ENCODE measurements at regions not wholly inside any gene's neighbourhood (a gene's known extent, or its start where the extent isn't known, plus 50 kb on each side); places are given as distances from the start of the nearest gene placed in this dataset.

GRCh38 chr12:75859868-75860267 lies 171.7 kb downstream of the PHLDA1 start:
- BruUV-seq (replicated peaks), result no TSS peak
- CTCF ChIA-PET (ENCODE audit: low intra/inter-chr PET ratio), result no interaction called here

GRCh38 chr12:75856235-75856634 lies 175.3 kb downstream of the PHLDA1 start:
- DNase-seq (ENCODE audit: extremely low read depth in 1 of 4, low spot score in 3 of 4) (no peak), ATAC-seq (no peak), FAIRE-seq (no peak)
- Histone ChIP-seq H3K4me2 (ENCODE audit: insufficient read depth, low read length) (no peak overlapping the region), H3K27ac (ENCODE audit: extremely low read depth, low read depth, low read length) (no peak overlapping the region), H3K4me1 (replicated peaks in 1 of 2; ENCODE audit: control insufficient read depth in 2 of 2, insufficient read depth in 2 of 2, low read length in 2 of 2) (no peaks in the 10 kb centered on the region; a peak in 1 of 5 replicates), H2AFZ (ENCODE audit: low read depth, low read length) (no peak overlapping the region), H3K4me3 (no peak overlapping the region), H3K79me2 (ENCODE audit: control insufficient read depth, insufficient read depth, low read length) (no peaks in the 10 kb centered on the region), H3K9me1 (ENCODE audit: control insufficient read depth, insufficient read depth, low read length) (no peaks in the 10 kb centered on the region), H3K36me3 (ENCODE audit: control insufficient read depth, insufficient read depth, low read length) (no peaks in the 10 kb centered on the region), H3K9ac (ENCODE audit: insufficient read depth in 1 of 2, low read depth in 2 of 2, low read length in 2 of 2) (no peak overlapping the region), H4K20me1 (replicated peaks; ENCODE audit: control insufficient read depth, insufficient read depth, low read length) (no peaks in the 10 kb centered on the region; the same call in 1 of the 2 replicates), H3K9me3 (replicated peaks; ENCODE audit: control insufficient read depth, insufficient read depth, low read depth, low read length) (no peaks in the 10 kb centered on the region), H3K27me3 (ENCODE audit: control insufficient read depth in 2 of 2, insufficient read depth in 2 of 2, low read length in 2 of 2) (peaks cover 5% of the 10 kb centered on the region in 2 experiments; a peak in 3 of 5 replicates)
- ChIA-PET POLR2A (interaction anchor here (0.6 kb wide), 2 partner anchors 16 to 286 kb away, joined by 3 read pairs; no protein-coding TSS in a partner anchor), CTCF (ENCODE audit: low intra/inter-chr PET ratio) (no interaction called here)
- WGBS (ENCODE audit: insufficient coverage, low coverage, missing lambda C conversion rate), result 0% methylated on average over 1 of the region's 1 CpG
- TF ChIP-seq TCF3 (CRISPR knock-in tag; IDR thresholded peaks at IDR 0.05), result peak; percentile 44; the same call in 1 of the 2 replicates
- TF ChIP-seq MNT (conservative IDR thresholded peaks at IDR 0.05), result no peak
- no peak for TF ChIP-seq BRF1 (IDR thresholded peaks at IDR 0.05; ENCODE audit: borderline replicate concordance, extremely low read depth, insufficient read length)
- intact Hi-C loops (cut with micrococcal nuclease), result no loop called here
- in situ Hi-C loops (cut with MboI), result no loop called here
- BruUV-seq (replicated peaks), result no TSS peak

More at GRCh38 chr12:75859868-75860267, 171.7 kb downstream of the PHLDA1 start:
- TF ChIP-seq ELF2 (CRISPR knock-in tag; IDR thresholded peaks at IDR 0.05) (no peak), MXI1 (IDR thresholded peaks at IDR 0.05; ENCODE audit: low read depth, low read length) (no peak), ERF (CRISPR knock-in tag; IDR thresholded peaks at IDR 0.05) (no peak), USF1 (CRISPR knock-in tag; IDR thresholded peaks at IDR 0.05) (no peak), CHD2 (IDR thresholded peaks at IDR 0.05; ENCODE audit: low read depth, low read length) (no peak), ZNF408 (CRISPR knock-in tag; IDR thresholded peaks at IDR 0.05; ENCODE audit: low read depth) (no peak), FIP1L1 (IDR thresholded peaks at IDR 0.05; ENCODE audit: low read depth, low read length, poor library complexity, severe bottlenecking) (no peak), PPARD (CRISPR knock-in tag; IDR thresholded peaks at IDR 0.05) (no peak), ZBTB8A (IDR thresholded peaks at IDR 0.05; ENCODE audit: partially characterized antibody) (no peak)
- Histone ChIP-seq H2AFZ (ENCODE audit: low read depth, low read length) (no peak overlapping the region), H3K9ac (ENCODE audit: insufficient read depth in 1 of 2, low read depth in 2 of 2, low read length in 2 of 2) (no peak overlapping the region), H3K4me2 (ENCODE audit: insufficient read depth, low read length) (no peak overlapping the region), H3K9me1 (ENCODE audit: control insufficient read depth, insufficient read depth, low read length) (no peaks in the 10 kb centered on the region), H3K27ac (ENCODE audit: extremely low read depth, low read depth, low read length) (no peak overlapping the region), H3K36me3 (ENCODE audit: control insufficient read depth, insufficient read depth, low read length) (no peaks in the 10 kb centered on the region), H3K9me3 (replicated peaks; ENCODE audit: control insufficient read depth, insufficient read depth, low read depth, low read length) (no peaks in the 10 kb centered on the region), H3K79me2 (ENCODE audit: control insufficient read depth, insufficient read depth, low read length) (no peaks in the 10 kb centered on the region), H3K4me3 (no peak overlapping the region), H3K4me1 (replicated peaks in 1 of 2; ENCODE audit: control insufficient read depth in 2 of 2, insufficient read depth in 2 of 2, low read length in 2 of 2) (no peaks in the 10 kb centered on the region; a peak in 1 of 5 replicates), H3K27me3 (ENCODE audit: control insufficient read depth in 2 of 2, insufficient read depth in 2 of 2, low read length in 2 of 2) (no peaks in the 10 kb centered on the region), H4K20me1 (replicated peaks; ENCODE audit: control insufficient read depth, insufficient read depth, low read length) (no peaks in the 10 kb centered on the region; the same call in 1 of the 2 replicates)
- FAIRE-seq, result no peak
- ATAC-seq, result no peak
- POLR2A ChIA-PET, result no interaction called here
- intact Hi-C loops (cut with micrococcal nuclease), result no loop called here
- in situ Hi-C loops (cut with MboI), result no loop called here
- no peak for DNase-seq (ENCODE audit: extremely low read depth in 1 of 4, low spot score in 3 of 4)
- 4% methylated on average over 2 of the region's 2 CpGs for WGBS (ENCODE audit: insufficient coverage, low coverage, missing lambda C conversion rate)
